HG03342 (cell line): ENCODE measurements at regions not wholly inside any gene's neighbourhood (a gene's known extent, or its start where the extent isn't known, plus 50 kb on each side); places are given as distances from the start of the nearest gene placed in this dataset.
"Not testable (repeated sequence)": the region's sequence is repeated elsewhere in the genome, so short reads cannot be mapped to it uniquely, and the experiment has no call there.

ENCODE experiments used
- ATAC-seq: cut with Tn5 transposase; IDR thresholded peaks from one replicate; pipeline ENCODE4 v1.9.1; 2021; ENCODE audit warnings: mild to moderate bottlenecking, moderate library complexity; ENCODE audit not compliant: unreplicated experiment

- no peak for ATAC-seq
Observed at GRCh38 chr6:14545496-14545895, 427.9 kb downstream of the CD83 start.

DNA sequence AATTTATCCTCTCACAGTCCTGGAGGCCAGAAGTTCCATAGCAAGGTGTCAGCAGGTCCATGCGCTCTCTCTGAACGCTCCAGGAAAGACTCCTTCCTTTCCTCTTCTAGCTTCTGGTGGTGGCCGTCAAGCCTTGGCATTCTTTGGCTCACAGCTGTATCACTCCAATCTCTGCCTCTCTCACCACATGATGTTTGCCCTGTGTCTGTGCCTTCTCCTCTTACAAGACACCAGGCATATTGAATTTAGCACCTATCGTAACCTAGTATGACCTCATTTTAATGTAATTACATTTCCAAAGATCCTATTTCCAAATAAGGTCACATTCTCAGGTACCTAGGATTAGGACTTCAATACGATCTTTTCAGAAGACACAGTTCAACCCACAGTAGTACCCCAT is 428.5 kb downstream of the CD83 start:
- ATAC-seq, result no peak

GRCh38 chr6:14547284-14547998 is 429.9 kb downstream of the CD83 start:
- ATAC-seq, result no peak

DNA sequence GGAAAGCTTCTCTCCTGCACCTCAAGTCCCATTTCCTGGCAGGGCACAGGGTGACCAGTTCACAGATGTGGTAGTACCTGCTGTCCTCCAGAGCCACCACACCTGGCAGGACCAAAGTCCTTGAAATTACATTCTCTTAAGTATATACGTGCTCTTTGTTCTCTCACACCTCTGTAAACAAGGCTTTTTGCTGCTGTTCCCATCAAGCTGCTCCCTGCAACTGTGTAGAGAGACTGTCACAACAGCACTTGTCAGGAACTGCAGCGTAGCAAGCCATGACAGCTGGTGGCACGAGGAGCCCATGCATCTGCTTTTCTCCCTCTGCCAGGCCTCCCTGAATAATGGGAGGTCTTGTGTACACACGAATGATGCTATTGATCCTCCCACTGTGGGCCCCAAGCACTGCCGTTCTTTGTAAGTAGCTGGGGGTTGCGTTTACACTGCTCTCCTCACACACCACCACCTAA is 431.8 kb downstream of the CD83 start:
- ATAC-seq, result no peak

- no peak for ATAC-seq
Observed at GRCh38 chr6:14549871-14550270, 432.3 kb downstream of the CD83 start.

DNA sequence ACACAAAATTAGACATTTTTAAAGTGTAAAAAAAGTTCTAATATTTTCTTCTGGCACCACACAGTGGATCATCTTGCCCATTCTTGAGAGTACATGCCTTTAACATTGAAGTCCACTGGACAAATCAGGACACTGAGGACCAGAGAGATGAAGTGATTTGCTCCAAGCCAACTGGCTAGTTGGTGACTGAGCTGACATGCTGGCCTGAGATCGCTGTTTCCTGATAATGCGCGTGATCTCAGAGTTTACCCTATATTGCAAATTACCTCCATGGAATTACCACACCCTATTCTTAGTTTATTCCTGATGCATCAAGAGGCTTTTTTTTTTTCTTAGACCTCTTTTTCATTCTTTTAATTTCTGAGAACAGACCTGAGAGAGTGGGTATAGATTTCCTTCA is 432.8 kb downstream of the CD83 start:
- no peak for ATAC-seq

DNA sequence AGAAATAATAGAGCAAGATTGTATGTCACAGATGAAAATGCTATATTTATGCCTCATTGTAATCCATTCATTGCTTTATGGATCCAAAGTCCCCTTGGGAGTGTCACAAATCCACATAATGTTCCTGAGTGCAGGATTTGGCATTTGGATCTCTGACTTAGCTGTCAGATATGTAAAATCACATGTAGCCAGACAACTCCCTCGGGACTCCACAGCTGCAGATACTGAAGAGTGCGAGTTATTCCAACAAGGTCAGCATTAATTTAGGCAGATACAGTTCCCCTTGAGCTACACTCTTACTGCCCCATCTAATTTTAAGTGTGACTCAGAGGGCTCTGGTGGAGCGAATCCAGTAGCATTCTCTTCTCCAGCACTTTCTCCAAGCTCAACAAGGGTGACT is 433.2 kb downstream of the CD83 start:
- ATAC-seq, result no peak

DNA sequence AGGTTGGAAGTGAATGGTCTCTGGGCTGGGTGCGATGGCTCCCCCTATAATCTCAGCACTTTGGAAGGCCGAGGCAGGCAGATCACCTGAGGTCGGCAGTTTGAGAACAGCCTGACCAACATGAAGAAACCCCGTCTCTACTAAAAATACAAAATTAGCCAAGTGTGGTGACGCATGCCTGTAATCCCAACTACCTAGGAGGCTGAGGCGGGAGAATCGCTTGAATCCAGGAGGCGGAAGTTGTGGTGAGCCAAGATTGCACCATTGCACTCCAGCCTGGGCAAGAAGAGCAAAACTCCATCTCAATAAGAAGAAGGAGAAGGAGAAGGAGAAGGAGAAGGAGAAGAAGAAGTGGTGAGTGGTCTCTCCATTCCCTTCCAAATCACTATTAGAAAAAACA is 434.0 kb downstream of the CD83 start:
- ATAC-seq, result not testable (repeated sequence)

DNA sequence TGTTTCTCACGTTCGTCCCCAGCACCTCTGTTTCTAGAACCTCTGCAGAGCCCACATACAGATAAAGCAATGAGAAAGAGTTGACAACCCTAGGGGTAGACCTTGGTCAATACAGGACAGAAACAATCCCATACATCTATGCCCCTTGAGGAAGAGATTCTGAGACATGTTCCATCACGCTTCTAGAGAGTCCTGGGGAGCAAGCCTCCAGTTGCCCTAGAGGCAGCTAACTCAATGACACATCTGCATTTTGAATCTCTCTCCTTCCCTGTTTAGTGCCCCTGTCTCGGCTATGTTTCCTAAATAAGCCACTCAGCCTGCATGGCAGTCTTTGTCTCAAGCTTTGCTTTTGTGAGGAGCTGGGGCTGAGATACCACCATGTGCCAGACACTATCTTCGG is 435.3 kb downstream of the CD83 start:
- ATAC-seq, result no peak

- no peak for ATAC-seq
Observed at GRCh38 chr6:14553515-14553914, 435.9 kb downstream of the CD83 start.

DNA sequence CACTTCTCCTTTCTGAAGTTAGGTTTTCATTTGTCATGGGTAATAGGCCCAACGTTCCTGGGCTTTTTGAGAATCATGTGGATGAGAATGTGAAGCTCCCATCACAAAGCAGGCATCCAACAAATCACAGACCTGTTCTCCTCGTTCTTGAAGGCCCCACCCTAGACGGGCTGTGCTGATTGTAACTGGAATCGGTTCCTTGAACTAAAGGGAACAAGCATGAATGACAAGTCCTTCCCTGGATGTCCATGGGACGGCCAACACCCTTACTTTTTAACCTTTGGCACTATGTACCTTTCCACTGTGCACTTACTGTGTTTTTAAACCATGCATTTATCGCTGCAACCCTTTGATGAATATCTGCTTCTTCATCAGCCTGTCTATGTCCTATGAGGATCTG is 438.2 kb downstream of the CD83 start:
- no peak for ATAC-seq

DNA sequence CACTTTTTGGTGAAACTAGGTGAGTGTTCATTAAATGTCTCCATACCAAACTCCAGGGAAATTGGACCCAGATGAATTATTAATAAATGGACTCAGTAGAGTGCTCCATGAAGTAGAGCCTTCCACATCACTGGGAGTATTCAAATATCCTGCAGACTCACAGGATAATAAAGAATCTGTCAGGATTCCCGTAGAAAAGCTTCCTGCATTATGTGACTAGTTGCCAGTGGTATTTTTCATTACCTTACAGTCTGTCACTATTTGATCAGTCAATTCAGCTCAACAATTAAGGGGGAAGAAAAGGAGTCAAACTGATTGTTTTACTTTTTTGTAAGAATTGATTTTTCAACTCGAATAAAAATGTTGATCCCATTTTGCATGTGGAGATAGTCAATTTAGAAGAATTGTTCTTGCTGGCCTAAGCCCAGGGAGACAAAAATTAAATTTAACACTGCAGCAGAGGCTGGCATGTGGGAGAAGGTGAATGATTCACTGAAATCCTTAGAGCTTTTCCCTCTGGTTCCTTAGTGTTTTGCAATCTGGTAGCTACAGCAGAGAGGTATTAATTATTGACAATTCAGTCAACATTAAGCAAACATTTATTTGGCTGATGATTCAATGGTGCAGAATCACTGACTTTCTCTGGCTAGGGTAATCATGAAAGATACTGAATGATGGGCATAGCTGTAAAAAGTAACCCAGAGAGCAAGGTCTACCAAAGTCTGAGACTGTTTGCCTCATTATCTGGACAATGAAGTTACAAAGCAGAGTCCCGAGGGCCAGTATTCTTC is 442.4 kb downstream of the CD83 start:
- ATAC-seq, result no peak

DNA sequence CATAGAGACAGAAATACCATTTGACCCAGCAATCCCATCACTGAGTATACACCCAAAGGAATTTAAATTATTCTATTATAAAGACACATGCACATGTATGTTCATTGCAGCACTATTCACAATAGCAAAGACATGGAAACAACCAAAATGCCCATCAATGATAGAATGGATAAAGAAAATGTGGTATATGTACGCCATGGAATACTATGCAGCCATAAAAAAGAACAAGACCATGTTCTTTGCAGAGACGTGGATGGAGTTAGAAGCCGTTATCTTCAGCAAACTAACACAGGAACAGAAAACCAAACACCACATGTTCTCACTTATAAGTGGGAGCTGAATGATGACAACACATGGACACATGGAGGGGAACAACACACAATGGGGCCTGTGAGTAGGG is 444.0 kb downstream of the CD83 start:
- ATAC-seq, result not testable (repeated sequence)

DNA sequence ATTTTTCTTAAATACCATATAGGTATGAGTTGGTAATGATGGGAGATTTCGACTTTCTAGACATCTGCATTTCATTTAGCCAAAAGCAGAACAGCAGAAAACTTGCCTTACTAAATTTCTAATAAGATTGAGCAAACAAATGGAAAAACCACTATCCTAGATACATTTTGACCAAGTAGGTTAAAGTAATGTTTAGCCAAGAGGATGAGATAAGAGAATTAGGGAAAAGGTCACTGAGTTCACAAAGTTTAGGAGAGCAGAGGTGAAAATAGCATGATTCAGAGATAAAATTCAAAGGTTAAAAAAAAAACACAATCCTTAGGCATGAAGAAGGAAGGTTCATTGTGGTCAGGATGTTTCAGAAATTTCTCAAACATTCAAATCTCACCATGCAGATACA is 450.3 kb downstream of the CD83 start:
- ATAC-seq, result no peak

DNA sequence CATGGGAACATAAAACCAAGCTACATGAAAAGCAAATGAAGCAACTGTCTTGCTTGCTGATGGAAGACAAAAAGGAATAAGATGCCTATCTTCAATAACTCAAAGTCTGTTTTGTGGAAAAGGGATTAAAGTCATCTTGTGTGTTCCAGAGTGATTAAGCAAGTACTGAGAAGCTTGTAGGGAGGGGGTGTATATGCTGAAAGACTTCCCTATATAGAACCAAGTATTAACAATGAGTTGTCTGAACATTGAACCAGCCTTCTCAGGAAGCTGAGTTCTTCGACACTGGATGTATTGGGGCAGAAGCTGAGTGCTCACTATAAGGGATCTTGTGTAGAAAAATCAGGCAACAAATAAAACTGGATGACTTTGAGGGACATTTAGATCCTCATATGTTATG is 451.8 kb downstream of the CD83 start:
- no peak for ATAC-seq

- not testable (repeated sequence) for ATAC-seq
Observed at GRCh38 chr6:14569874-14570273, 452.3 kb downstream of the CD83 start.

- ATAC-seq, result no peak
Observed at GRCh38 chr6:14571001-14571400, 453.4 kb downstream of the CD83 start.

GRCh38 chr6:14571746-14572145 is 454.2 kb downstream of the CD83 start:
- no peak for ATAC-seq

DNA sequence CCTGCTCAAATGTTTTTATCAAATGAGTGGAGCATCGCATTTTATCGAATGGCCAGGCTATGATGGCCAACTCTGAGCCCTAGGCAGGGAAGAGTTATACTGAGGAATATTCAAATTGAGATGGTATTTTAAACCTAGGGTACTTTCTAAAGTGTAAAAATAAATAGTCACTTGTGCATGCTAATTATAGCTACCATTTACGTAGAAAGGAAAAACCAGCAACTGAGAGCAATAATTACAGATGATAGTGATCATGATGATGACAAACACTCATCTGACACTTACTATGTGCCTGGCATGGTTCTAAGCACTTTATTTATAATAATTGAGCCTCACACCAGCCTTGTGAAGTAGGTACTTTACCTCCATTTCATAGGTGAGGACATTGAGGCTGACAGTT is 455.7 kb downstream of the CD83 start:
- ATAC-seq, result no peak

- no peak for ATAC-seq
Observed at GRCh38 chr6:14573703-14574290, 456.2 kb downstream of the CD83 start.

GRCh38 chr6:14575961-14576360 is 458.4 kb downstream of the CD83 start:
- no peak for ATAC-seq

- ATAC-seq, result no peak
Observed at GRCh38 chr6:14578994-14579393, 461.4 kb downstream of the CD83 start.
